ENCODE measurements at regions not wholly inside any gene's neighbourhood (a gene's known extent, or its start where the extent isn't known, plus 50 kb on each side); places are given as distances from the start of the nearest gene placed in this dataset.
"Not testable (repeated sequence)": the region's sequence is repeated elsewhere in the genome, so short reads cannot be mapped to it uniquely, and the experiment has no call there.

DNA sequence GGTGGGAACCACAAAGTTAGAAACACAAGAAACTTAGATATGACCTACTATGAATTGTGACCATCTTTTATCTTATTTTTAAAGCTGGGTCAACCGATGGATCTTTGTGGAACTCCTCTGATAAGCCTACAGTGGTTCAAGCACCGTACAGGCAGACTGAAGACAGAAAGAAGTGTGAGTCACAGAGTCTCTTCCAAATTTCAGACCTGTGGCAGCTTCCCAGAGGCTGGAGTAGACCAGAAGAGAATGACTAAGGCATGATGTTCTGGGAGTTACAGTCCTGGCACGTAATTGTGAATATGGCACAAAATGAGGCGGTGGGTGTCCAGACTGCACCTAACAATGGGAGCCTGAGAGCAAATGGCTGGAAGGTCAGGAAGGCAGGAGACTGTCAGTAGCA lies 70.0 kb downstream of the LMO4 start:
- peak; percentile 65 for DNase-seq (ENCODE audit: low read depth, low spot score)

GRCh38 chr1:87399264-87399663 lies 70.6 kb downstream of the LMO4 start:
- H3K27ac ChIP-seq = peak overlapping the region; percentile 92
- DNase-seq (ENCODE audit: low read depth, low spot score) = peak; percentile 79

More for the DNA sequence above, 70.0 kb downstream of the LMO4 start:
- H3K27ac ChIP-seq = peak overlapping the region; percentile 92

GRCh38 chr1:87399701-87400100 lies 71.0 kb downstream of the LMO4 start:
- H3K27ac ChIP-seq = peak overlapping the region; percentile 92
- DNase-seq (ENCODE audit: low read depth, low spot score) = no peak

GRCh38 chr1:87400813-87401212 lies 72.1 kb downstream of the LMO4 start:
- H3K27ac ChIP-seq = no peak overlapping the region
- no peak for DNase-seq (ENCODE audit: low read depth, low spot score)

DNA sequence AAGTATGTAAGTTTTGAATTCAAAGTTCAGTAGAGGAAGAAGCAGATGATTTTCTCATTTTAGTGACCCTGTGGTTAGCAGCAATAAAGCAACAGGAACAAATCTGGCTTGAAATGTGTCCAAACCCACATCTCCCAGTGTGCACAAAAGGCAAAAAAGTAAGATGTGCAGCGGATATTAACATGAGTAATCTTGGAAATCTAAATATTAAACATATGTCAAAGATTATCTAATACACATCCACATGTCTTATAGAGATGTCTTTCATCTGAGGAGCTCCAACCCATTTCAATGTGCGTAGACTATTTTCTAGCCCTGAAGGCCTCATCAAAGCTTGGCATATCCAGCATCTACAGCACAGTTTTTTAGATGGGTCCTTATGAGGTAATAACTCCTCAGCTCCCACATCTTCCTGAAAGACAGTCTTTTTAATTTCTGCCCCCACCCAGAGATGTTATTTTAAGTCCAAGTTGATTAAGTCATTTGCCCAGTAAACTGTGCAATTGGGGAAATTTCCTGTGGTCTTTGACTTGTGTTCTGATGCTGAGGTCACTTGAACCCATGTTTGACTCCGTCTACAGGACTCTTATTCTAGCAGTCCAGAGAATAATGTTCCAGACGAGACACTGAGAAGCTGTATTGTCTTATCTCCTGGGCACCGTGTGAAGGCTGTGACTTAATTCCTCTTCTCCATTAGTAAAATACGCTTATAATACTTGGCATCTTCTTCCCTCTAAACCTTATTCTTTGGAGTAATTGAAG lies 73.7 kb downstream of the LMO4 start:
- H3K27ac ChIP-seq = no peak overlapping the region
- no peak for DNase-seq (ENCODE audit: low read depth, low spot score)

DNA sequence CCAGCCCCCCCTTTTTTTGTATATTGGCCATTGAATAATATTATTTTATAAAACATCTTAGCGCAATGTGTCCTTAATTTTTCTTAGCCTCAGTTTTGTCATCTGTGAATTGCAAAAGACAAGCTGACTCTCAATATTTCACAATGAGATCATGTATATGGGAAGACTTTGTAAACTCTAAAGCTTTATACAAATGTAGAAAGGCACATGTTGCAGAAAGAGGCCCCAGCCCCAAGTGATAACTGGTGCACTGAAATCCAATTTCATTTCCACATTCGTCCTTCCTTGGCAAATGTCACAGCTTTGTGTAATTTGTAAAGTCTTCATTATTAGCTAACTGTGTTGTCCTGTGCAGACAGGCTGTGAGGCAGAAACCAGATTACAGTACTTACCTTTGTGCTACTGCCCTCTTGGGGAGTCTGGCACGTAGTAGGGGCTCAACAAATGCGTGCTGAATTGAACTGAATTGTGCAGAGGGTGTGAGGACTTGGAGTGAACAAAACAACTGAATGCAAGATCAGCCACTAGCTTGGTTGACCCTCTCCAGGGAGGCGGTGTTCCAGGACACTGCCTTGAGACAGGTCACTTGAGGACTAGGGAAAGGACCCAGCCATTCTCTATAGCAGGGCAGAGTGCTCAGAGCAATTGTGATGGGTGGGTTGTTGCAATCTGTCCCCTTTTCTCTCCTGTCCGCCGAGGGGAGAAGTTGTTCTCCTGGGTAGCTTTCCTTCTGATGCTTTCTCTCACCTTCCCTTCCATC lies 74.6 kb downstream of the LMO4 start:
- no peak for DNase-seq (ENCODE audit: low read depth, low spot score)
- H3K27ac ChIP-seq = no peak overlapping the region

DNA sequence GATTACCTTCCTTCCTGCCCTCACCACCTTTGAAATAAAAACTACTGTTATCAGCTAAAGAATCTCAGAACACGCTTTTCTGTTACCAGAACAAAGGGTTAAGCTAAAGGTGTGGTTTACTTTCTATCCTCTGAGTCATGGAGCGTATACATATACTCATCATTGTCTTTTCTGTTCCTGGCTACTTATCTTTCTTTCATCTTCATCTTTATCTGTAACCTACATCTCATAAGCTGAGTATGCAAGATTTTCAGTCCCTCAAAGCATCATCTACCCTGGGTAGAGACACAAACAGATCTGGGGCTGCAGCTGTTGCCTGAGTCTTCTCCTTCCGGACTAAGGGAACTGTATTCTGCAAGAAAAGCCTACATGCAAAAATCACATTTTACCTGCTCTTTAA lies 75.6 kb downstream of the LMO4 start:
- no peak for DNase-seq (ENCODE audit: low read depth, low spot score)
- H3K27ac ChIP-seq = no peak overlapping the region

DNA sequence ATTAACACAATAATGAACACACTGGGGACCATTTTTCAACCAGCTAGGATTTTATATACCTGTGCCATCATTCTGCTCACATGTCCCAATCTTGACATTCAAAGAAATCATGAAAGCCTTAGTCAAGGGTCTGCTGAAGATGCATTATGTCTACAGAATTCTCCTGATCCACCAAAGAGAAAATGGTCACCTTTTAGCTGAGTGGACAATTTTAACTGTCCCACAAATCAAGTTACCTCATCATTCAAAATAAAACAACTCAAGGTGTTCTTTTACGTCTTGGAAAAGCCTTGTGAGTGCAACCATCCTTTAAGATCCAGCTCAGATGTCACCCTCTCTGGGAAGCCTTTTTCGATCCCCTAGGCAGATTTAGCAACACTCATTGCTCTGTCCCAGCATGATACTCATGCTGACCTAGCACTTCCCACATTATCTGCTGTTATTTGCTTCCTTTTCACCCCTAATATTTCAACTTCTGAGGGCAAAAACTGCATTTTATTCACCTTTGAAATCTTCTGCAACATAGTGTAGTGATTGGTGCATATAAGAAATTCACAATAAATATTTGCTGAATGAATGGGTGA lies 80.1 kb downstream of the LMO4 start:
- no peak overlapping the region for H3K27ac ChIP-seq
- no peak for DNase-seq (ENCODE audit: low read depth, low spot score)

DNA sequence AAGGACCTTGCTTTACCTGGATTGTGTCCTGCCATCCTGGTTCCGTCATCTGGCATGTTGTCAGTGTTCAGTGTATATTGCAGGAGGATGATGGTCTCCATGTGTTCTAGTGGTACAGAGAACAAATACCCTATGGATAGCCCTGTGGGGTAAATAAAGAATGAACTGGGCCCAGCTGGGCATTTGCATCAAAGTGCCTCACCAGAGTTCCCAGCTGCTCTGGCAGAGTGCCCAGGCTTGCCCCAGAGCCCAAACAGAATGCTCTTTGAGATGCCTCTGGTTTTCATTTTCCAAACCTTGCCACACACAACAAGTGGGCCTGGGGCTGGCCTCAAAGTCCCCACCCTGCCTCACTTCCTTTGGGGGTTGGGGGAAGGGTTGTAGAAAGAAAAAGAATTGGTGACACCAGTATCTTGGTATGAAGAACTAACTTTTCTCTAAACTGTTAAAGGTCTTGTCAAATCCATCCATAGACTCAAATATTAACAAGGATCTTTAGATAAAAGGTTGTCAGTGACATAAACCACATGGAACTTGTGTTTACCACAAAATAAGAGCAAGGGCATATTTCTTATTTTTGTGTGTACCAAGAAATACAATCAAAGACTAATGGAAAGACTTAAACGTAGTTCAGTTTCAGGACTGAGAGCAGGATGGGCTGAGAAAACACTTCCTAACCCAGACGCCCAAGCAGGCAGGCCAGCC lies 82.2 kb downstream of the LMO4 start:
- H3K27ac ChIP-seq = no peak overlapping the region
- DNase-seq (ENCODE audit: low read depth, low spot score) = no peak

DNA sequence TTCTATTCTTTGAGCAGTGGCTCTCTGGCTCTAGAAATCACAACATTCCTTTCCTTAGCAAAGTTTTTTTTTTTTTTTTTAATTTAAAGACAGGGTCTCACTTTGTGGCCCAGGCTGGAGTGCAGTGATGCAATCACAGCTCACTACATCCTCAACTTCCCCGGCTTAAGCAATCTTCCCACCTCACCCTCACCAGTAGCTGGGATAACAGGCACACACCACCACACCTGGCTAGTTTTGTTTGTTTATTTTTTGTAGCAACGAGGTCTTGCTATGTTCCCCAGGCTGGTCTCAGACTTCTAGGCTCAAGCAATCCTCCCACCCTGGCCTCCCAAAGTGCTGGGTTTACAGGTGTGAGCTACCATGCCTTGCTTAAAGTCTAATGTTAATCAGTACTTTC lies 85.2 kb downstream of the LMO4 start:
- H3K27ac ChIP-seq; DNase-seq (ENCODE audit: low read depth, low spot score): not testable (repeated sequence)

- no peak overlapping the region for H3K27ac ChIP-seq
- DNase-seq (ENCODE audit: low read depth, low spot score) = no peak
These were observed 89.4 kb downstream of the LMO4 start for GRCh38 chr1:87418048-87418447.

DNA sequence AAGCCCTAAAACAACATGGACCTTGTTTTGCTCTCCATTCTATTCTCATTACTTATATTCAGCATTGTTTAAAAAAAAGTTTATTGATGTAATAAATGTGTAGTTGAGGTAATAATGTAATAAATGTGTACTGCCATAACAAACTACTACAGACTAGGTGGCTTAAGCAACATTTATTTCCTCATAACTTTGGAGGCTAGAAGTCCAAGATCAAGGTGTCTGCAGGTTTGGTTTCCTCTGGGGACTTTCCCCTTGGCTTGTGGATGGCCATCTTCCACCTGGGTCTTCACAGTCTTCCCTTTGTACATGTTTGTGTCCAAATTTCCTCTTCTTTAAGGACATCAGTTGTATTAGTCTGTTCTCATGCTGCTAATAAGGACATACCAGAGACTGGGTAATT lies 93.1 kb downstream of the LMO4 start:
- no peak overlapping the region for H3K27ac ChIP-seq

GRCh38 chr1:87424541-87424940 lies 95.9 kb downstream of the LMO4 start:
- no peak overlapping the region for H3K27ac ChIP-seq
- no peak for DNase-seq (ENCODE audit: low read depth, low spot score)

More for the DNA sequence above, 93.1 kb downstream of the LMO4 start:
- DNase-seq (ENCODE audit: low read depth, low spot score) = no peak

GRCh38 chr1:87426463-87427249 lies 98.0 kb downstream of the LMO4 start:
- H3K27ac ChIP-seq = no peak overlapping the region
- DNase-seq (ENCODE audit: low read depth, low spot score) = no peak

DNA sequence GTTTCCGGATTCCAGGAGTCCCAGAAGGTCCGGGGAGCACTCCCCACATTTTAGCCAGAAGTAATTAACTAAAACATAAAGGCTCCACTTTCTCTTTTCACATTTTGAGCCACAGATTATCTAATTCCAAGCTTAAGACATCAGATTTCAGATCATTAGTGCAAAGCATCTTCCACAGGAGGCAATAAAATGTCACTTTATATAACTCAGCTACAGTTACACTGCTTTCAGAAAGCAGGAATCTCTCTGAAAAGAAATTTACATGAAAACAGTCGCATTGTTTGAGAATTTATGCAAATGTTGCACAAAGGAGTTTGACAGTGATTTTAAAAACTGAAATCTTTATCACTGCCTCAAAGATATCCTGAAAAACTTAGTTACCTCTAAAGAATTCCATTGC lies 99.7 kb downstream of the LMO4 start:
- DNase-seq (ENCODE audit: low read depth, low spot score) = no peak
- H3K27ac ChIP-seq = no peak overlapping the region

DNA sequence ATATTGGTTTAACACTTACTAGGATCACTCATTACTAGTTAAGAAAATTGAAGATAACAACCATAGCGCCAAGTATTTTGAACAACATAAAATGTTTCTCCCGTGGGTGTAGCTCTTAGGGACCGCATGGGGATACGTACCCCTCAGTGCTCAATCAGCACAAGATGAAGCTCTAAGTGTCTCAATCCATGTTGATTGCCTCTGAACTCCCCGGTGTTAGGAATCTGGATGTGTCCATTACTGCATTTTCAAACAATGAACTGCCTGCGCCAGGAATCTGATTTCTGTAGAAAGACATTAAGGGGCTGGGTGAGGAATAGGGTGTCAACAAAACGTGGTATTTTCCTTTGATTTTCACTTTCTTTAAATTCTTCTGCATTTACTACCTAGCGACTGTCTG lies 100.2 kb downstream of the LMO4 start:
- DNase-seq (ENCODE audit: low read depth, low spot score) = no peak
- H3K27ac ChIP-seq = no peak overlapping the region

DNA sequence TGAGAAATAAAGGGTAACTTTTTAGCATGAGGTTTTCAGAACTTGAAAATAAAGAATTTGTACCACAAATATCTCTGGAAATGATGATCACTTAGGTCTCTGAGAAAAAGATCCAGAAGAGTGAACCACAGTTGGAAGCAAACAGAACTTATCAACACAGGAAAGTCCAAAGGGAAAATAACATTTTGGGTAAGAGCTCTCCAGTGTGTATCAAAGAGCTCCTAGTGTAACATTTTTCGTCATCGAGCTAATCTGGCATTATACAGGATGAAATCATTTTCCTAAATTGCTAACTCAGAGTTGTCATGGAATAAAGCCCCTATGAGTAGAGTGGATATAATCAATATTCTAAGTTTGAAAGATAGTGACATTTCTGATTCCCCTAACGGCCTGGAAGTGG lies 104.0 kb downstream of the LMO4 start:
- no peak for DNase-seq (ENCODE audit: low read depth, low spot score)
- H3K27ac ChIP-seq = no peak overlapping the region

GRCh38 chr1:87433101-87433500 lies 104.4 kb downstream of the LMO4 start:
- not testable (repeated sequence) for DNase-seq (ENCODE audit: low read depth, low spot score); H3K27ac ChIP-seq

DNA sequence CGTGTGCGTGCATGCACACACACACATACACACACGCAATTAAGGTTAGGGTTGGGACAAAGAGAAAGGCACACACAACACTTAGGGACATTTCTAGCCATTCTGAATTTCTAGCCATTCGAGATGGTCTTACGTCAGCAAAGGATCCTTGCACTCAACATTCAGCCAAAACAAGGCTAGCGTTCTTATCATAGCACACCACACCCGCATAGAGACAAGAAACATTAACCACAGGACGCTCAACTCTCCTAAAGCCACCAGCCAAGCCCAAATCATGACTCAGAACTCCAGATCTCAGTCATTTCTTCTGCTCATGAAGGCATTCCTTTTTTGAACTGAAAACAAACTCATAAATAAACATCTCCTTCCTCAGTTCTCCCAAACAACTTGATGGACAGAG lies 106.8 kb downstream of the LMO4 start:
- DNase-seq (ENCODE audit: low read depth, low spot score) = no peak
- H3K27ac ChIP-seq = no peak overlapping the region

- not testable (repeated sequence) for DNase-seq (ENCODE audit: low read depth, low spot score); H3K27ac ChIP-seq
These were observed 107.4 kb downstream of the LMO4 start for GRCh38 chr1:87436115-87436514.
